Adipocyte (in vitro differentiated cells): ENCODE measurements at regions not wholly inside any gene's neighbourhood (a gene's known extent, or its start where the extent isn't known, plus 50 kb on each side); places are given as distances from the start of the nearest gene placed in this dataset.

Experiments used
- DNase-seq: peaks from one replicate; pipeline ENCODE4 v3.0.0-alpha.2; 2015; ENCODE audit warnings: low read depth
- H3K27me3 ChIP-seq: replicated peaks from 2 replicates; pipeline ENCODE4 v1.7.0; 2013; ENCODE audit warnings: mild to moderate bottlenecking, low read length, moderate library complexity; ENCODE audit not compliant: control insufficient read depth, insufficient read depth
- H3K36me3 ChIP-seq: 2 replicates; pipeline ENCODE4 v1.7.0; 2013; ENCODE audit warnings: low read length, mild to moderate bottlenecking, moderate library complexity; ENCODE audit not compliant: control insufficient read depth, insufficient read depth, severe bottlenecking
- H3K4me1 ChIP-seq: 2 replicates; pipeline ENCODE4 v1.7.0; 2013; ENCODE audit warnings: mild to moderate bottlenecking, low read length, moderate library complexity; ENCODE audit not compliant: control insufficient read depth, insufficient read depth
- H3K4me3 ChIP-seq: 2 replicates; pipeline ENCODE4 v1.7.0; 2013; ENCODE audit warnings: mild to moderate bottlenecking, low read length, moderate library complexity
- H3K9ac ChIP-seq: 2 replicates; pipeline ENCODE4 v1.7.0; 2013; ENCODE audit warnings: mild to moderate bottlenecking, low read length, moderate library complexity
- H3K9me3 ChIP-seq: 2 replicates; pipeline ENCODE4 v1.7.0; 2013; ENCODE audit warnings: mild to moderate bottlenecking, low read length, moderate library complexity; ENCODE audit not compliant: control insufficient read depth

GRCh38 chr4:24096603-24097002 is 206.8 kb upstream of the PPARGC1A start:
- no peaks in the 10 kb centered on the region for H3K9me3 ChIP-seq
- no peak overlapping the region for H3K9ac ChIP-seq
- peaks cover 3% of the 10 kb centered on the region for H3K4me1 ChIP-seq
- no peak for DNase-seq
- H3K36me3 ChIP-seq: no peaks in the 10 kb centered on the region
- H3K4me3 ChIP-seq: no peak overlapping the region
- H3K27me3 ChIP-seq: no peaks in the 10 kb centered on the region

DNA sequence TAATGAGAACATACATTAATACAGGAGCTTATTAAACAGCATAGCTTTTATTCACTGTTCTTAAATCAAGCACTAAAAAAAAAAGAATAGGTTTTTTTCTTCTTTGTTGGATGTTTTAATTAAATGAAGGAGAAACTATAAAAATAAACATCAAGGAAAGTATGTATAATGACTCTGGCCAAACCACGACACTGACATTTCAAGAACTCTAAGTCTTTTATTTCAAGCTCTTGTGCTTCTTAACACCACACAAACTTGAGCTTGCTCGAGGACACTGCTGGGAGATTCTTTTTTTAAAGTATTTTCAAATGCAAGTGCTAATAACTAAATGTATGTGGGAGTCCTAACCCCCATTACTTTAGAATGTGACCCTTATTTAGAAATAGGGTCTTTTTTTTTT is 204.9 kb upstream of the PPARGC1A start:
- H3K36me3 ChIP-seq: no peaks in the 10 kb centered on the region
- H3K4me1 ChIP-seq: peaks cover 10% of the 10 kb centered on the region
- H3K9ac ChIP-seq: no peak overlapping the region
- DNase-seq: peak; percentile 15
- H3K4me3 ChIP-seq: no peak overlapping the region
- no peaks in the 10 kb centered on the region for H3K27me3 ChIP-seq
- H3K9me3 ChIP-seq: no peaks in the 10 kb centered on the region

GRCh38 chr4:24093446-24093845 is 203.6 kb upstream of the PPARGC1A start:
- no peak for DNase-seq
- H3K4me1 ChIP-seq: peaks cover 10% of the 10 kb centered on the region
- no peaks in the 10 kb centered on the region for H3K36me3 ChIP-seq

GRCh38 chr4:24091639-24092233 is 201.9 kb upstream of the PPARGC1A start:
- Histone ChIP-seq H3K4me1 (peaks cover 10% of the 10 kb centered on the region), H3K4me3 (no peak overlapping the region), H3K9me3 (no peaks in the 10 kb centered on the region), H3K36me3 (no peaks in the 10 kb centered on the region), H3K27me3 (no peaks in the 10 kb centered on the region), H3K9ac (no peak overlapping the region)
- no peak for DNase-seq

More at GRCh38 chr4:24093446-24093845, 203.6 kb upstream of the PPARGC1A start:
- Histone ChIP-seq H3K27me3 (no peaks in the 10 kb centered on the region), H3K9me3 (no peaks in the 10 kb centered on the region), H3K4me3 (no peak overlapping the region), H3K9ac (no peak overlapping the region)

DNA sequence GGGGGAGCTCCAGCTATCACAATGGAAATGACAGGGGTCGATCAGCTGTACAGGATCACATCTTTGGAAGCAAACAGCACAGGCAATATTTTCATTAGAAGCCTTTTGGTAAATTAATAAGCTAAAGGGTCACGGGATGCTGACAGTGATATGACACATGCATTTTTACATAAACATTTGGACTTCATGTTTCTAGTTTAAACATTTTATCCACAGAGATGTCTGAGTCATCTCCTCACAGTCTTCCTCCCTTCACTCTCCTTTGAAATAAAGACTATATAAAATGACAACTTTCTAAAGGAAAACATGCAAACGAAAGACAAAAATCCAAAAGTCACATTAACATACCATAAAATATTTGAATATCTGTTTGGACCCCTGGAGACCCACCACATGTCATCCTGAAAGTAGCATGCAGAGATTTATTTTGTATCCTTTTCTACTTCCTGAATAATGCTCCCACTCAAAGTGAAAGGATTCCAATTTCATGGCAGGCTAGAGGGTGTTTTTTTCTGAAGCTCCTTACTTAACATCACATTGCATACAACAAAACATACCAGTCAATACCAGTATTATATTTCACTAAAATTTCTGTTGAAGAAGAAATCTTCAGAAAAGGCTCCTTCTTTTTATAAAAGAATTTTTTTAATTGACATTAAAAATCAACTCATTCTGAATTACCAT is 200.1 kb upstream of the PPARGC1A start:
- DNase-seq: peak; percentile 19
- H3K9ac ChIP-seq: no peak overlapping the region
- no peaks in the 10 kb centered on the region for H3K27me3 ChIP-seq
- H3K4me1 ChIP-seq: peaks cover 10% of the 10 kb centered on the region
- H3K36me3 ChIP-seq: no peaks in the 10 kb centered on the region
- H3K9me3 ChIP-seq: no peaks in the 10 kb centered on the region
- H3K4me3 ChIP-seq: no peak overlapping the region

- no peak overlapping the region for H3K4me3 ChIP-seq
- H3K9ac ChIP-seq: no peak overlapping the region
- peak; percentile 2 for DNase-seq
- H3K27me3 ChIP-seq: no peaks in the 10 kb centered on the region
- H3K36me3 ChIP-seq: no peaks in the 10 kb centered on the region
- H3K4me1 ChIP-seq: peaks cover 5% of the 10 kb centered on the region
- H3K9me3 ChIP-seq: no peaks in the 10 kb centered on the region
These were observed 191.0 kb upstream of the PPARGC1A start for GRCh38 chr4:24080871-24081270.

DNA sequence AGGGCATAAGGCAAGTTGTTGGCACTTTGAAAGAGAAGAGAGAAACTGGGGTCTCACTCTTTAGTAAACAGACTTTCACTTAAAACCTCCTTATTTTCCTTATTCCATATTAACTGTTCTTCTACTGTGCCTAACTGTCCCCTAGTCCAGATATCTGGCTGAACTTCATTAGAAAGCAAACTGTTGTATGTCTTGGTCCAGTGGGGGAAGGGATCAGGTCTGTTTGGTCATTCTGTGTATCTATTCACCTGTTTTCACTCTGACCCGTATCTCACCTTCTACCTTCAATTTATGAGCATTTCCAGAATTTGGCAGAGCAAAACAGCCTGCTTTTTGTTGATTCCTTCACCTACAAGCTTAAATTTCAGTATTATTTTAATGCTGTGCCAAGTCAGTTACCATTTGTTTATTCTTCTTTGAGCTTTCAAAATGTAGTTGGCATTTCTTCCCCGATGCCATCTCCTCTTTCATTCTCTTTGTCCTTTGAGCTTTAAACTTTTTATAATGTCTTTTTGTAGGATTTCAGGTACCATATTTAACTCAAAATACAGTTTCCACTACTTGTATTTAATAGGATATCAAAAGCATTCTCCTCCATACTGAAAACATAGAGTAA is 188.6 kb upstream of the PPARGC1A start:
- no peaks in the 10 kb centered on the region for H3K9me3 ChIP-seq
- no peaks in the 10 kb centered on the region for H3K36me3 ChIP-seq
- no peaks in the 10 kb centered on the region for H3K27me3 ChIP-seq
- H3K9ac ChIP-seq: no peak overlapping the region
- no peak overlapping the region for H3K4me3 ChIP-seq
- H3K4me1 ChIP-seq: peaks cover 5% of the 10 kb centered on the region
- DNase-seq: no peak

GRCh38 chr4:24076811-24077210 is 187.0 kb upstream of the PPARGC1A start:
- Histone ChIP-seq H3K9ac (no peak overlapping the region), H3K4me3 (no peak overlapping the region), H3K27me3 (no peaks in the 10 kb centered on the region), H3K36me3 (no peaks in the 10 kb centered on the region), H3K9me3 (no peaks in the 10 kb centered on the region), H3K4me1 (peaks cover 5% of the 10 kb centered on the region)
- no peak for DNase-seq

GRCh38 chr4:24073948-24074347 is 184.1 kb upstream of the PPARGC1A start:
- no peaks in the 10 kb centered on the region for H3K36me3 ChIP-seq
- peaks cover 2% of the 10 kb centered on the region for H3K4me1 ChIP-seq
- no peak for DNase-seq
- H3K9ac ChIP-seq: no peak overlapping the region
- no peaks in the 10 kb centered on the region for H3K9me3 ChIP-seq
- no peak overlapping the region for H3K4me3 ChIP-seq
- no peaks in the 10 kb centered on the region for H3K27me3 ChIP-seq

DNA sequence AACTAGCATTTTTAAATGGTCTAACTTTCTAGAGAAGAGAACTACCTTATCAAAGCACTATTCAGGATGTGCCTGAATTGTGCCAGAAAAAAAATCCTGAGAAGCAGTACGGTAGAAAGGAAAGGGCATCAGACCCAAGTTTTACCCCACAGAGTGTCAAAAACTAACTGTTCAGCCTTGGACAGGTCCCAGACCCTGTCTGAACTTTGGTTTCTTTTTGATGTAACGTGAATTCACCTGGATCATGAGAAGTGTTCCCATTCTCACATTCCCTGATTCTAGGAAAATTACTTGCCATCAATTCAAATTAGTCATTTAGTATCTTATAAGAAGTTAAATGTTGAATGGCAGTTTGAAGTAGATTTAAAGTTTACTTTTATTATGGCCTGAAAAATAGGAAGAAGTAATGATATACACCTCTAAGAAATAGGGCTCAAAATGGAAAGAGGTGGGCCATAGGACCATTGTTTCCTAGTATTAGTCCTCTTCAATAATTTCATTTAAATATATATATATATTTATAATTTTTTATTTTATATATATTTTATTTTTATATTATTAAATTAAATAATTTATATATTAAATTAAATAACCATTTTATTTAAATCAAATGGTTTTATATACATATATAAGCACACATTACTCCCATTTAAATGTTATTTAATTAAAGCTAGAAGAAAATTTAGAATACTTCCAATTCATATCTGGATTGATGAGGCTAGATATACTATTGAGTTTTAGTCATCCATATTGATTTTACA is 181.9 kb upstream of the PPARGC1A start:
- Histone ChIP-seq H3K9ac (no peak overlapping the region), H3K9me3 (no peaks in the 10 kb centered on the region), H3K4me1 (no peaks in the 10 kb centered on the region), H3K36me3 (no peaks in the 10 kb centered on the region), H3K4me3 (no peak overlapping the region), H3K27me3 (no peaks in the 10 kb centered on the region)
- DNase-seq: no peak

- H3K36me3 ChIP-seq: no peaks in the 10 kb centered on the region
- no peaks in the 10 kb centered on the region for H3K9me3 ChIP-seq
- no peaks in the 10 kb centered on the region for H3K4me1 ChIP-seq
- DNase-seq: peak; percentile 1
- H3K27me3 ChIP-seq: peaks cover under 1% of the 10 kb centered on the region
- H3K4me3 ChIP-seq: no peak overlapping the region
- no peak overlapping the region for H3K9ac ChIP-seq
These were observed 180.3 kb upstream of the PPARGC1A start for GRCh38 chr4:24070117-24070516.
